Heart left ventricle (tissue), 13 donors: ENCODE measurements at regions not wholly inside any gene's neighbourhood (a gene's known extent, or its start where the extent isn't known, plus 50 kb on each side); places are given as distances from the start of the nearest gene placed in this dataset.

Experiments
- CTCF ChIP-seq, 12 donors: fragments of 200-600 bp; sonication (generic) in 4 of 12; IDR thresholded peaks; one replicate each; pipeline versions ENCODE4 v1.5.0 to v1.8.0; 2018 to 2022; ENCODE audit warnings: antibody characterized with exemption in 12 of 12, mild to moderate bottlenecking in 5 of 12
- POLR2A ChIP-seq, 2 donors: fragments of 450-650 bp; IDR thresholded peaks; one replicate each; pipeline ENCODE4 v1.6.1; 2017; ENCODE audit warnings: antibody characterized with exemption in 2 of 2, mild to moderate bottlenecking in 2 of 2, moderate library complexity in 2 of 2
- donor health status: ischemic (EF 13 %, LVEDD 7.1; RV severe dilation, severe dysfunction).
- donor health status: DM: no; HTN: yes; CAD: no.
- donor health status: DM: no; HTN: no; CAD: no.
- donor health status: ischemic (EF 25% LVEDD 6.9; RV normal size, moderate dysfunction).
- donor health status: ischemic (EF 25% LVEDD 5.7; RV mildly dilated, moderate dysfunction).
- donor health status: ischemic (EF 35%, LVEDD 5.7; RV mildly dilated, moderate dysfunction).
- donor health status: nonischemic (EF 11% LVEDD 7.7; RV severe dilation, severe dysfunction).
- donor health status: DM: yes; HTN: yes; CAD: no.
- donor health status: PGD.
- donor health status: ischemic (EF 29% LVEDD 5.4; RV normal size, mild dysfunction).
- donor health status: nonischemic (EF 23%, LVEDD 6.1; RV moderate dilation, normal function).

DNA sequence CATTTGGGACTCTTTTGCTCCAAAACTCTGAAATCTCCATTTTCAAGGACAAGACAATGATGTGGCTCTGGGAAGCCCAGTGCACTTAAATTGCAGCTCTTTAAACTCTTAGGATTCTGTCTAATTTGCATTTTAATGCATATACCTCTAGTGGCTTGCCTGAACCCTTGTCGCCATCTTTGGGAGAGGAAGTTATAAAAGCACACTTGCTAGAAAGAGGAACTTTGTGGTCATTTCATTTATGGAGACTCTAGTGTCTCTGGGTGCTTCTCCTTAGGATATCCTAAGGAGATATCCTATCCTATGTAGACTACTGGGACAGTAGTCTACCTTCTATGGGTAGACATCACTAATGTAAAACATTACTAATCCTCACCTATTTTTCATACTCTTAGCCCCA is 77.3 kb upstream of the SLC1A3 start:
- TF ChIP-seq CTCF (IDR thresholded peaks at IDR 0.05) (no peak), POLR2A (IDR thresholded peaks at IDR 0.05) (no peak)
